HG02884 (cell line): ENCODE measurements at regions not wholly inside any gene's neighbourhood (a gene's known extent, or its start where the extent isn't known, plus 50 kb on each side); places are given as distances from the start of the nearest gene placed in this dataset.
"Not testable (repeated sequence)": the region's sequence is repeated elsewhere in the genome, so short reads cannot be mapped to it uniquely, and the experiment has no call there.

Source experiments
- ATAC-seq: cut with Tn5 transposase; IDR thresholded peaks from one replicate; pipeline ENCODE4 v1.9.1; 2021; ENCODE audit warnings: mild to moderate bottlenecking, moderate library complexity; ENCODE audit not compliant: unreplicated experiment

DNA sequence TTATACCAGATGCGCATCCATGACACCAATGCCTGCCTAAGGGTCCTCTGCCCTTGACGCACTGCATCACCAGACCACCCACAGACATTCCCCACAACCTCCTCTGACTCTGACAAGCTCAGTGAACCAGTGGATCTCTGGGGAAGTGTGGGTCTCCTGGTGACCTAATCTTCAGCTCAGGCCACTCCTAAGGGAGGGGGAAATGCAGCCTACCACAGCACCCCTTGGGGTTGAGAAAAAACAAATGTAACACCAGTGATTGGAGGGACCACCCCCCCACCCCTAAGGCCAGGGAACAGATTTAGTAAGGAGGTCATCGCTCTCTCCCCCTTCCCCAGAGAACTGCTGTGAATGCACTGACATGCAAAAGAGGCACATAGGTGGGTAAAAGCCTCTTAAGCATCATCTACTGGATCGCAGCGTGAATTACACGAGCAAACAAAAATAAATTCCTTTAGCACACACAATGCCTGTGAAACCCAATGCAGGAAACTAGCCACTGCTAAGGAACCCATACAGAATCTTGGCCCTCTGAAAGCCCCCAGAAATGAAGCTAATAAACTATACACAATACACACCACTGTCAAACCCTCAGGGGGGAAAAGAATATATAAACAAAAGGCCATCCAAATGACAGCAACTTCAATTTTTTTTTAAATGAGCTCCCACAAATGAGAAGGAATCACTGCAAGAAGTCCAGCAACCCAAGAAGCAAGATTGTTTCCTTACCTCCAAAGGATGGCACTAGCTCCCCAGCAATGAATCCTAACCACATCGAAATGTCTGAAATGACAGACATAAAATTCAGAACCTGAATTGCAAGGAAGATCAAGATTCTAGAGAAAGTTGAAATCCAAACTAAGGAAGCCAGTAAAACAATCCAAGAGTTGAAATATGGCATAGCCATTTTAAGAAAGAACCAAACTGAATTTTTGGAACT, 513.7 kb upstream of the PTGER4 start:
- ATAC-seq = no peak

DNA sequence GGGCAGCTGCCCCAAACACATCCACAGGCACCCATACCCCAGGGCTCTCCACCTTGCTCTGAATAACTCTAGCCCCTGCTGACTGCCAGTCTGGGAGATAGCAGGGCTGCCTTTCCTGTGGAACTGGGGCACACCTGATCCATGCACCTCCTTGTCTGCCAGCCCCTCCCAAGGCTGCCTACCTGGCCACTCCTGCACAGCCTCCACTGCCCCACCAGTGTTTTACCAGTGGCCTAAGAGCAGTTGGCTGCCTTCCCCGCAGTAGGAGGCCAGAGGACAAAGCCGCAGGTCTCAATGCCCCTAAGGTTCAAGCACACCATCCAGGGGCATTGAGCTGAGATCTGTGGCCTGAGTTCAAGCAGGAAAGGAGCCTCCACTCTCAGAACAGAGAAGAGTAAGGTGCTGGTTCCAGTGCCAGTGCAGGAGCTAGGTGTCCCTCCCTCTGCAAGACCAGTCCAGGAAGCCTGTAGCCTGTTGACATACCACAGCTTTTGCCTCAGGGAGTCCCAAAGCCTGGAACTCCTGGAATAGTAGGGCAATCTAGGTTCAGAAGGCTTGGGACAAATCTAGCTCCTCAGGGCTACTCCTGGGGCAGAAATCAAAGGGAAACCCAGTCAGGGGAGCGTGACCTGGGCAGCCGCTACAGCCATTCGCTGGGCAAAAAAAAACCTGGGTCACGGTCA, 514.5 kb upstream of the PTGER4 start:
- ATAC-seq = no peak

GRCh38 chr5:40160435-40160834, 519.3 kb upstream of the PTGER4 start:
- ATAC-seq = no peak

DNA sequence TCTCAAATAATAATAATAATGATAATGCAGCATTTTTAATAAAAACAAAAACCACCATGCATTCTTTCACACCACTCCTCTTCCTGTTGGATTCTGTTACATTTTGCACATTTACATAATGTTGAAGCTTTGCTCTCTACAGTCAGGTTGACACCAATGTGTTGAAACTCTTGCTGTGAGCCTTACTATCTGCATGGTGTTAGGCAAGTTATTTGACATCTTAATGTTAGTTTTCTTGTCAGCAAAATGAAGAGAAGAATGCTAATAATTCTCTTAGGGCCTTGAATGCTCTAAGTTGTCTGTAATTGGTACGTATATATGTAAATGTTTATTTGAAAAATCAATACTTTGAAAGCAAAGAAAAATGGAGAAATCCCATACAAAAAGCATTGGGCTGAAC, 525.5 kb upstream of the PTGER4 start:
- no peak for ATAC-seq

- no peak for ATAC-seq
Measured at GRCh38 chr5:40150896-40151295, 528.8 kb upstream of the PTGER4 start.

- ATAC-seq = no peak
Measured at GRCh38 chr5:40141896-40142295, 537.8 kb upstream of the PTGER4 start.

- ATAC-seq = no peak
Measured at GRCh38 chr5:40141418-40141817, 538.3 kb upstream of the PTGER4 start.

GRCh38 chr5:40137223-40137622, 542.5 kb upstream of the PTGER4 start:
- ATAC-seq = no peak

DNA sequence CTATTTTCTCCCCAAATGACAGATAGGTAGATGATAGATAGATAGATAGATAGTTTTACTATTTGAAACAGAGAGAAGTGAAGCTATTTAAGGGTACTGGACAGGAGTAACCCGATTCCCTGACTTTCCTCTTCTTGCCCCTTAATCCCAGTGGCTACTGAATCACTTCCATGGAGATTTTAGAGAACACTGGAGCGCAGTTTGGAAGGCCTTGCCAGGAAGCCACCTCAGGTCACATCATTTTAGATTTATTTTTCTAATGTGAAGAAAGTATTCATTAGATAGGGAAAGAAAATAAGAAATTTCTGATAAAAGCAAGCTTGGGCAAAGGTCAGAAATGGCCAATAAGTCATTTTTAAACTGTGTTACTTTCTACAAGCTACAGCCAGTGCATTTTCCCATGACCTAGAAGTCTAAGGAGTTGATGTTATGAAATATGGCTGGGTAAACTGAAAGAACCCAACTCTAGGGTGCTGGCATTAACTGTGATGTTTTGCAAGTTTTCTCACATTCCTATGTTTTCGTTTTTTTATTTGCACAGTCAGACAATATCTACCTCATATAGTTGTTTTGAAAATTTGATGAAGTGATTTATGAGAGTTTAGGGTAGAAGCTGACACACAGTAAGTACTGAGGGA, 544.7 kb upstream of the PTGER4 start:
- no peak for ATAC-seq

- ATAC-seq = no peak
Measured at GRCh38 chr5:40124367-40124766, 555.3 kb upstream of the PTGER4 start.

DNA sequence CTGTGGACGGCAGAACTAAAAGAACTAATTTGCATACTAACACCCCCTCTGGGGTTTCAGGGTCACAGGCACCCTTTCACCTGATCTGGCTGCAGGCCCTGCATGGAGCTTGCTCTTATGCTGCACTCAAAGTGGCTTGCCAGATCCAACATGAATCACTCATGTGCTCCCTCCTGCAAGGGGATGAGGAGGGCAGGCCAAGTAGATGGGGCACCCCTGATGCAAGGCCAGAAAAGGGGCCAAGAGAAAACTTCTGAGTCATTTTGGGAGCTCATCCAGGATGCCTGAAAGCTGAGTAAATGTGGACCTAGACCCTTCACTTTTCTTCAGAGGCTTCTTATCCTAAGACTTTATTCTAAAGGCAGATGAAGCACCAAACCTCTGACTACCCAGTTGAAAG, 558.5 kb upstream of the PTGER4 start:
- no peak for ATAC-seq

GRCh38 chr5:40112875-40113274, 566.8 kb upstream of the PTGER4 start:
- no peak for ATAC-seq

DNA sequence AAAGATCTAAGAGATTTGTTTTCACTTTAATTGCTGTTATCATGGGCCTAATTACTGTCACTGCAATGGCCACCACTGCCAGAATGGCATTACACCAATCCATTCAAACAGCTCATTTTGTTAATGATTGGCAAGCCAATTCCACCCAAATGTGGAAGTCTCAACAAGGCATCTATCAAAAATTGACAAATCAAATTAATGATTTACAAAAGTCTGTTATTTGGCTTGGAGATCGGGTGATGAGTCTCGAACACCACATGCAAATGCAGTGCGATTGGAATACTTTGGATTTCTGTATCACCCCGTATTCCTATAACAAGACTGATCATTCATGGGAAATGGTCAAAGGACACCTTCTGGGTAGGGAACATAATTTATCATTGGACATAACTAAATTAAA, 568.7 kb upstream of the PTGER4 start:
- ATAC-seq = not testable (repeated sequence)

DNA sequence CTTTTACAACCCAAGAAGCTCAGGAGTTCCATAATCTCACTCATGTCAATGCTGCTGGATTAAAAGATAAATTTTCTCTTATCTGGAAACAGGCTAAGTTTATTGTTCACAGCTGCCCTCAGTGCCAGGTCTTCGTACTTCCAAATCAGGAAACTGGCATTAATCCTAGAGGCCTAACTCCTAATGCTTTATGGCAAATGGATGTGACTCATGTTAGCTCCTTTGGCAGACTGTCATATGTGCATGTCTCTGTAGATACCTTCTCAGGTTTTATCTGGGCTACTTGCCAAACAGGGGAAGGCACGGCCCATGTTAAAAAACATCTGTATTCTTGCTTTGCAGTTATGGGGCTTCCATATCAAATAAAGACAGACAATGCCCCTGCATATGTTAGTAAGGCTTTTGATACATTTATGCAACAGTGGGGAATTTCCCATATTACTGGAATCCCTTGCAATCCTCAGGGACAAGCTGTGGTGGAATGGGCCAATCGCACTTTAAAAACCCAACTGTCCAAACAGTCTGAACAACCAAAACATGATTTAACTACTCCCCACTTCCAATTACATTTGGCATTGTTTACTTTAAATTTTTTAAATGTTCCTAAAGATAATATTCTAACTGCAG, 570.8 kb upstream of the PTGER4 start:
- ATAC-seq = not testable (repeated sequence)

GRCh38 chr5:40107786-40108185, 571.9 kb upstream of the PTGER4 start:
- not testable (repeated sequence) for ATAC-seq

GRCh38 chr5:40106847-40107246, 572.9 kb upstream of the PTGER4 start:
- no peak for ATAC-seq

DNA sequence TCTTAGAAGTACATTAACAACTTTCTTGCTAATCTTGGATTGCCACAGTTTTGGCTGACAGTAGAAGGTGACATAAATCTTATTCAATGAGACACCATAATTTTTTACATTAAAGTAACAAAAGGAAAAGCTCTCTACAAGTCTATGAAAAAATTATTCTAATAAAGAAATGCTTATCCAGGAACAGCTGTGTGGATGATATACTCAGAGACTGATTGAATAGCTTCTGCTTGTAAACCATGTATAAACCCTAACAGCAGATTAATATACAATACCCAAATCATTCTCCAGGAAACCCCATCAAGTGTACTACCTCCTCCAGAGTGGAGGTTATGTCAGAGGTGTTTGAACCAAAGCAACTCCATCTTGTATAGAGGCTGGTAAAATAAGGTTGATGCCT, 581.4 kb upstream of the PTGER4 start:
- ATAC-seq = no peak

DNA sequence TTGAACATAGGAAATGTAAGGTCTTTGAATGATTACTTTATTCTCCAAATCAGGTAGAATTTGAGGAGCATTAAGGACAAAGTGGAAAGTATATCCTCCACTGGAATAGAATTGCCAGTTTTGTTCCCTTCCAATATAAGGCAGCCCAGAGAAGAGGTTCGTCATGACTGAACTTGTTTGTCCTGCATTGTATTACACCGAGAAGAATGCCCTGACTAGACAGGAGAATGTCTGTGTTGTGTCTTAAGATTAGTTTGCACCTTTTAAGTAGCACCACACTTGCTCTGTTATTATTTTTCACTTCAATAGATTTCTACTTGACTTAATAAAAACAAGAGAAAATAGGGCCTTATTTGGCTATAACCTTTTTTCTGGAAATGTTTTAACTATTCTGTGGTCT, 586.2 kb upstream of the PTGER4 start:
- ATAC-seq = no peak

GRCh38 chr5:40089269-40089668, 590.4 kb upstream of the PTGER4 start:
- ATAC-seq = no peak

GRCh38 chr5:40084614-40085013, 595.1 kb upstream of the PTGER4 start:
- no peak for ATAC-seq

DNA sequence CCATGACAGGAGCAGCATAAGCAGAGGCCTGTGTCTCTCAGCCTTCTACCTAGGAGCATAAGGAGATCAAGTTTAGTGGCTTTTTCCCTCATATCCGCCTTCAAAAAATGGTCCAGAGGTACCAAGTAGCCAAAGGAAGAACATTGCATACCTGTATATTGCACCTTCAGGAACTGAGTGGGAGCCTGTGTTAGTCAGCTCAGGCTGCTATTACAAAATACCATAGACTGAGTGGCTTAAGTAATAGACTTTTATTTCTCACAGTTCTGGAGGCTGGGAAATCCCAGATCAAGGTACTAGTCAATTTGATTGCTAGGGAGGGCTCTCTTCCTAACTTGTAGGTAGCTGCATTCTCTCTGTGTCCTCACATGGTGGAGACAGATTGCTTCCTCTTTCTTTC, 597.4 kb upstream of the PTGER4 start:
- no peak for ATAC-seq
